Mesodermal cell (in vitro differentiated cells): ENCODE measurements at regions not wholly inside any gene's neighbourhood (a gene's known extent, or its start where the extent isn't known, plus 50 kb on each side); places are given as distances from the start of the nearest gene placed in this dataset.

ENCODE experiments used
- H3K27ac ChIP-seq: 2 replicates; pipeline ENCODE4 v1.7.0; 2013; ENCODE audit warnings: mild to moderate bottlenecking, low read depth, low read length, moderate library complexity; ENCODE audit not compliant: severe bottlenecking
- H3K36me3 ChIP-seq: 2 replicates; pipeline ENCODE4 v1.7.1; 2013; ENCODE audit warnings: mild to moderate bottlenecking, low read length, moderate library complexity; ENCODE audit not compliant: control insufficient read depth, insufficient read depth
- H3K4me1 ChIP-seq: one replicate; pipeline ENCODE4 v1.7.1; 2013; ENCODE audit warnings: mild to moderate bottlenecking, low read length; ENCODE audit not compliant: insufficient read depth, control insufficient read depth, poor library complexity, severe bottlenecking
- H3K4me3 ChIP-seq: 2 replicates; pipeline ENCODE4 v1.7.0; 2013; ENCODE audit warnings: low read length, control low read depth, mild to moderate bottlenecking; ENCODE audit not compliant: insufficient read depth, poor library complexity, severe bottlenecking; ENCODE audit errors: extremely low read depth
- H3K9me3 ChIP-seq: 2 replicates; pipeline ENCODE4 v1.7.1; 2013; ENCODE audit warnings: mild to moderate bottlenecking, low read length, moderate library complexity; ENCODE audit not compliant: control insufficient read depth
- WGBS, 2 experiments: methylation state at CpG; one replicate each; pipeline ENCODE4 v1.1.5; 2013; ENCODE audit warnings: missing lambda C conversion rate in 2 of 2; ENCODE audit not compliant: insufficient coverage in 2 of 2; 5-methylcytosine and 5-hydroxymethylcytosine counted together

GRCh38 chr5:100249211-100249883, 285.8 kb upstream of the FAM174A start:
- WGBS, 2 experiments: 86 to 92% methylated on average over 2 to 3 of the region's 4 CpGs
- H3K4me1 ChIP-seq: no peaks in the 10 kb centered on the region
- no peaks in the 10 kb centered on the region for H3K36me3 ChIP-seq
- H3K27ac ChIP-seq: no peak overlapping the region
- H3K4me3 ChIP-seq: no peak overlapping the region
- H3K9me3 ChIP-seq: no peaks in the 10 kb centered on the region

- Histone ChIP-seq H3K4me1 (no peaks in the 10 kb centered on the region), H3K27ac (no peak overlapping the region), H3K4me3 (no peak overlapping the region), H3K36me3 (no peaks in the 10 kb centered on the region), H3K9me3 (no peaks in the 10 kb centered on the region)
- WGBS, 2 experiments: 88% methylated on average over 2 to 3 of the region's 3 CpGs
Measured at GRCh38 chr5:100232736-100233135, 302.4 kb upstream of the FAM174A start.

- no peak overlapping the region for H3K4me3 ChIP-seq
- no peaks in the 10 kb centered on the region for H3K9me3 ChIP-seq
- no peaks in the 10 kb centered on the region for H3K36me3 ChIP-seq
- no peaks in the 10 kb centered on the region for H3K4me1 ChIP-seq
- 100% methylated on average over 1 of the region's 1 CpG; no CpG with 5 or more reads in 1 of the 2 experiments for WGBS, 2 experiments
- no peak overlapping the region for H3K27ac ChIP-seq
Measured at GRCh38 chr5:100188778-100189177, 346.4 kb upstream of the FAM174A start.

- WGBS, 2 experiments: 100% methylated on average over 1 of the region's 3 CpGs; no CpG with 5 or more reads in 1 of the 2 experiments
- H3K27ac ChIP-seq: no peak overlapping the region
Measured at GRCh38 chr5:100188339-100188738, 346.8 kb upstream of the FAM174A start.

GRCh38 chr5:100186181-100186580, 349.0 kb upstream of the FAM174A start:
- no peak overlapping the region for H3K27ac ChIP-seq
- H3K36me3 ChIP-seq: no peaks in the 10 kb centered on the region
- WGBS, 2 experiments: 54 to 68% methylated on average over 2 of the region's 2 CpGs
- H3K4me3 ChIP-seq: no peak overlapping the region
- no peaks in the 10 kb centered on the region for H3K9me3 ChIP-seq
- no peaks in the 10 kb centered on the region for H3K4me1 ChIP-seq

More at GRCh38 chr5:100188339-100188738, 346.8 kb upstream of the FAM174A start:
- no peaks in the 10 kb centered on the region for H3K9me3 ChIP-seq
- no peaks in the 10 kb centered on the region for H3K36me3 ChIP-seq
- H3K4me3 ChIP-seq: no peak overlapping the region
- no peaks in the 10 kb centered on the region for H3K4me1 ChIP-seq

- Histone ChIP-seq H3K4me3 (no peak overlapping the region), H3K4me1 (no peaks in the 10 kb centered on the region), H3K36me3 (no peaks in the 10 kb centered on the region), H3K27ac (no peak overlapping the region), H3K9me3 (no peaks in the 10 kb centered on the region)
- no CpG with 5 or more reads among the region's 1 CpG for WGBS, 2 experiments
Measured at GRCh38 chr5:100182402-100182801, 352.8 kb upstream of the FAM174A start.

GRCh38 chr5:100175346-100175745, 359.8 kb upstream of the FAM174A start:
- H3K9me3 ChIP-seq: no peaks in the 10 kb centered on the region
- 100% methylated on average over 1 of the region's 1 CpG; no CpG with 5 or more reads in 1 of the 2 experiments for WGBS, 2 experiments

GRCh38 chr5:100165309-100165708, 369.9 kb upstream of the FAM174A start:
- peaks cover 17% of the 10 kb centered on the region for H3K9me3 ChIP-seq
- WGBS, 2 experiments: no CpG with 5 or more reads among the region's 1 CpG
- no peak overlapping the region for H3K4me3 ChIP-seq
- no peaks in the 10 kb centered on the region for H3K4me1 ChIP-seq
- no peaks in the 10 kb centered on the region for H3K36me3 ChIP-seq
- H3K27ac ChIP-seq: no peak overlapping the region

More at GRCh38 chr5:100175346-100175745, 359.8 kb upstream of the FAM174A start:
- H3K4me1 ChIP-seq: no peaks in the 10 kb centered on the region
- H3K27ac ChIP-seq: no peak overlapping the region
- H3K4me3 ChIP-seq: no peak overlapping the region
- no peaks in the 10 kb centered on the region for H3K36me3 ChIP-seq

- Histone ChIP-seq H3K27ac (no peak overlapping the region), H3K4me1 (no peaks in the 10 kb centered on the region), H3K36me3 (no peaks in the 10 kb centered on the region), H3K9me3 (peaks cover 17% of the 10 kb centered on the region), H3K4me3 (no peak overlapping the region)
- WGBS, 2 experiments: 80% methylated on average over 1 of the region's 1 CpG; no CpG with 5 or more reads in 1 of the 2 experiments
Measured at GRCh38 chr5:100161868-100162267, 373.3 kb upstream of the FAM174A start.

- WGBS, 2 experiments: no CpG with 5 or more reads among the region's 1 CpG
- Histone ChIP-seq H3K27ac (no peak overlapping the region), H3K36me3 (no peaks in the 10 kb centered on the region), H3K9me3 (peaks cover 8% of the 10 kb centered on the region), H3K4me3 (no peak overlapping the region), H3K4me1 (no peaks in the 10 kb centered on the region)
Measured at GRCh38 chr5:100157066-100157465, 378.1 kb upstream of the FAM174A start.

GRCh38 chr5:100148239-100148638, 386.9 kb upstream of the FAM174A start:
- Histone ChIP-seq H3K4me1 (no peaks in the 10 kb centered on the region), H3K4me3 (no peak overlapping the region), H3K27ac (no peak overlapping the region), H3K36me3 (no peaks in the 10 kb centered on the region), H3K9me3 (no peaks in the 10 kb centered on the region)
- 100% methylated on average over 1 of the region's 3 CpGs; no CpG with 5 or more reads in 1 of the 2 experiments for WGBS, 2 experiments
